Panc1 (cell line): ENCODE measurements at regions not wholly inside any gene's neighbourhood (a gene's known extent, or its start where the extent isn't known, plus 50 kb on each side); places are given as distances from the start of the nearest gene placed in this dataset.

ENCODE experiments used
- ATAC-seq: fragments of 200-7000 bp; cut with Tn5 transposase; 2 replicates; pipeline ENCODE4 v1.9.1; 2020; ENCODE audit warnings: mild to moderate bottlenecking, moderate library complexity
- BruUV-seq: library from RNA; stranded (reverse); fragments of 400-500 nt; replicated peaks from 2 replicates; lab custom pipeline; 2021; lab: Mats Ljungman, UMichigan
- CTCF ChIA-PET: fragments of 300-600 bp; sonication (Branson Sonifier 250); formaldehyde crosslinking; loops from one replicate; lab custom pipeline; 2022; ENCODE audit warnings: antibody characterized with exemption; lab: Charles Lee
- POLR2A ChIA-PET: fragments of 300-600 bp; sonication (Branson Sonifier 250); formaldehyde crosslinking; loops from one replicate; lab custom pipeline; 2022; ENCODE audit warnings: antibody characterized with exemption; lab: Charles Lee
- DNase-seq: peaks from one replicate; pipeline ENCODE4 v3.0.0-alpha.2; 2010; ENCODE audit warnings: low read depth, low spot score
- H3K27ac ChIP-seq: 2 replicates; pipeline ENCODE4 v1.5.1; 2011; ENCODE audit warnings: mild to moderate bottlenecking, low read length, inconsistent platforms
- H3K27me3 ChIP-seq: fragments of 200-500 bp; sonication (Bioruptor generic); 2 replicates; pipeline ENCODE4 v1.6.0; 2014; ENCODE audit warnings: low read length, inconsistent platforms; ENCODE audit not compliant: control insufficient read depth, insufficient read depth
- H3K36me3 ChIP-seq: fragments of 200-500 bp; sonication (Bioruptor generic); 2 replicates; pipeline ENCODE4 v1.5.1; 2014; ENCODE audit warnings: inconsistent platforms, mild to moderate bottlenecking, low read length, moderate library complexity; ENCODE audit not compliant: control insufficient read depth, insufficient read depth
- H3K4me1 ChIP-seq: 2 replicates; pipeline ENCODE4 v1.5.1; 2011; ENCODE audit warnings: inconsistent platforms, mild to moderate bottlenecking, low read length, moderate library complexity; ENCODE audit not compliant: control insufficient read depth, insufficient read depth
- H3K4me3 ChIP-seq, 2 experiments: 2 replicates each; pipeline ENCODE4 v1.5.1; 2011 to 2012; ENCODE audit warnings: low read depth in 2 of 2, low read length in 2 of 2, mild to moderate bottlenecking in 2 of 2, inconsistent platforms in 1 of 2, moderate library complexity in 1 of 2
- H3K9me3 ChIP-seq: fragments of 200-500 bp; sonication (Bioruptor generic); 2 replicates; pipeline ENCODE4 v1.5.1; 2014; ENCODE audit warnings: low read depth, mild to moderate bottlenecking, inconsistent platforms, low read length, moderate library complexity; ENCODE audit not compliant: control insufficient read depth, insufficient read depth
- CTCF ChIP-seq: fragments of 450-650 bp; IDR thresholded peaks from 2 replicates; pipeline ENCODE4 v1.5.1; 2017; ENCODE audit warnings: mild to moderate bottlenecking
- POLR2AphosphoS5 ChIP-seq: IDR thresholded peaks from 2 replicates; pipeline ENCODE4 v1.6.1; 2012; ENCODE audit warnings: mild to moderate bottlenecking, low read depth, low read length, moderate library complexity
- REST ChIP-seq, 2 experiments: IDR thresholded peaks; 2 replicates each; pipeline ENCODE4 v1.6.1; 2011 to 2012; ENCODE audit warnings: low read depth in 2 of 2, control low read depth in 1 of 2, low read length in 1 of 2, mild to moderate bottlenecking in 1 of 2, moderate library complexity in 1 of 2; ENCODE audit not compliant: insufficient read depth in 1 of 2
- SIN3A ChIP-seq: IDR thresholded peaks from 2 replicates; pipeline ENCODE4 v1.6.1; 2012; ENCODE audit warnings: low read depth, mild to moderate bottlenecking, low read length, moderate library complexity, borderline replicate concordance; ENCODE audit not compliant: insufficient read depth
- TCF7L2 ChIP-seq: IDR thresholded peaks from 2 replicates; pipeline ENCODE4 v1.6.1; 2011; ENCODE audit warnings: mild to moderate bottlenecking, low read depth, low read length, inconsistent platforms
- in situ Hi-C: cut with HindIII; loops from 2 replicates; pipeline ENCODE4 v1.10.0; 2016; ENCODE audit warnings: low sequenced_read_pairs, low pct_unique_long_range_greater_than_20kb
- intact Hi-C: fragments of 100-400 bp; cut with micrococcal nuclease; formaldehyde crosslinking; loops from one replicate; pipeline ENCODE4 v1.10.0; 2022; ENCODE audit not compliant: unreplicated experiment

GRCh38 chr4:24671849-24672248 is 87.5 kb upstream of the DHX15 start:
- Histone ChIP-seq H3K4me3 (no peak overlapping the region), H3K27ac (no peak overlapping the region), H3K9me3 (no peaks in the 10 kb centered on the region), H3K36me3 (no peaks in the 10 kb centered on the region), H3K4me1 (no peaks in the 10 kb centered on the region), H3K27me3 (no peaks in the 10 kb centered on the region)
- no TSS peak for BruUV-seq
- DNase-seq (no peak), ATAC-seq (no peak)
- ChIA-PET CTCF (no interaction called here), POLR2A (no interaction called here)
- TF ChIP-seq CTCF, result no peak
- TF ChIP-seq TCF7L2, result no peak
- no peak for TF ChIP-seq POLR2AphosphoS5
- TF ChIP-seq SIN3A, result no peak
- TF ChIP-seq REST (IDR thresholded peaks at IDR 0.05; ENCODE audit: insufficient read depth in 1 of 2, low read depth in 2 of 2, low read length in 1 of 2), result no peak
- intact Hi-C loops (no loop called here), in situ Hi-C loops (no loop called here)

- no peaks in the 10 kb centered on the region for H3K27me3 ChIP-seq
- no peak for ATAC-seq
- in situ Hi-C loops (no loop called here), intact Hi-C loops (no loop called here)
- H3K9me3 ChIP-seq, result no peaks in the 10 kb centered on the region
- BruUV-seq, result no TSS peak
- ChIA-PET POLR2A (no interaction called here), CTCF (no interaction called here)
- H3K27ac ChIP-seq, result no peak overlapping the region
- TF ChIP-seq TCF7L2 (no peak), REST (IDR thresholded peaks at IDR 0.05; ENCODE audit: insufficient read depth in 1 of 2, low read depth in 2 of 2, low read length in 1 of 2) (no peak), SIN3A (no peak), CTCF (no peak), POLR2AphosphoS5 (no peak)
- DNase-seq, result no peak
- no peak overlapping the region for H3K4me3 ChIP-seq
- H3K36me3 ChIP-seq, result no peaks in the 10 kb centered on the region
- no peaks in the 10 kb centered on the region for H3K4me1 ChIP-seq
Measured at GRCh38 chr4:24672880-24673279, 88.5 kb upstream of the DHX15 start.
